Natural killer cell (primary cell): ENCODE measurements at regions not wholly inside any gene's neighbourhood (a gene's known extent, or its start where the extent isn't known, plus 50 kb on each side); places are given as distances from the start of the nearest gene placed in this dataset.

Experiments used
- ATAC-seq, 3 donors: fragments of 150-1000 bp in 2 of 3; fragments of 200-7000 bp in 1 of 3; cut with Tn5 transposase; 1 replicate in 1 of 3; 2 replicates in 2 of 3; pipeline ENCODE4 v1.10.0; 2021; ENCODE audit warnings: mild to moderate bottlenecking in 2 of 3, moderate library complexity in 2 of 3
- DNase-seq, 2 donors: peaks; one replicate each; pipeline versions ENCODE4 v3.0.0 to v3.0.0-alpha.2; 2013 to 2021; ENCODE audit warnings: mixed read lengths in 1 of 2
- H3K27ac ChIP-seq: one replicate; pipeline ENCODE4 v1.5.1; 2013; ENCODE audit warnings: mild to moderate bottlenecking, low read length
- H3K27me3 ChIP-seq: one replicate; pipeline ENCODE4 v1.6.1; 2013; ENCODE audit warnings: low read length; ENCODE audit not compliant: control insufficient read depth, insufficient read depth
- H3K36me3 ChIP-seq: one replicate; pipeline ENCODE4 v1.6.1; 2013; ENCODE audit warnings: low read length; ENCODE audit not compliant: control insufficient read depth, insufficient read depth
- H3K4me1 ChIP-seq: one replicate; pipeline ENCODE4 v1.6.1; 2013; ENCODE audit warnings: low read length; ENCODE audit not compliant: control insufficient read depth, insufficient read depth
- H3K4me3 ChIP-seq: one replicate; pipeline ENCODE4 v1.5.1; 2013; ENCODE audit warnings: low read length
- H3K9me3 ChIP-seq: one replicate; pipeline ENCODE4 v1.6.1; 2013; ENCODE audit warnings: low read length; ENCODE audit not compliant: control insufficient read depth, insufficient read depth
- H3K27ac Mint-ChIP-seq, 2 donors: one replicate each; pipeline ENCODE4 v1.8.0; 2022; ENCODE audit warnings: mild to moderate bottlenecking in 2 of 2, mixed read lengths in 2 of 2, moderate library complexity in 1 of 2
- H3K27me3 Mint-ChIP-seq, 2 donors: one replicate each; pipeline ENCODE4 v1.8.0; 2022; ENCODE audit warnings: low read depth in 2 of 2, mixed read lengths in 2 of 2
- H3K36me3 Mint-ChIP-seq: one replicate; pipeline ENCODE4 v1.8.0; 2022; ENCODE audit warnings: mixed read lengths
- H3K4me1 Mint-ChIP-seq, 2 donors: one replicate each; pipeline ENCODE4 v1.8.0; 2022; ENCODE audit warnings: mixed read lengths in 2 of 2
- H3K4me3 Mint-ChIP-seq: one replicate; pipeline ENCODE4 v1.8.0; 2022; ENCODE audit warnings: mild to moderate bottlenecking, moderate library complexity, mixed read lengths
- H3K9me3 Mint-ChIP-seq, 2 donors: one replicate each; pipeline ENCODE4 v1.8.0; 2022; ENCODE audit warnings: mixed read lengths in 2 of 2
- WGBS: methylation state at CpG from one replicate; pipeline ENCODE4 v1.1.7; 2013; ENCODE audit warnings: missing lambda C conversion rate; ENCODE audit not compliant: insufficient coverage; 5-methylcytosine and 5-hydroxymethylcytosine counted together
- intact Hi-C: fragments of 100-400 bp; cut with micrococcal nuclease; formaldehyde crosslinking; loops from one replicate; pipeline ENCODE4 v1.14.2; 2022
- TF ChIP-seq, protein P1 (sequence below): fragments of 200-600 bp; IDR thresholded peaks from one replicate; pipeline ENCODE4 v1.8.0; 2022; ENCODE audit warnings: antibody characterized with exemption

DNA sequence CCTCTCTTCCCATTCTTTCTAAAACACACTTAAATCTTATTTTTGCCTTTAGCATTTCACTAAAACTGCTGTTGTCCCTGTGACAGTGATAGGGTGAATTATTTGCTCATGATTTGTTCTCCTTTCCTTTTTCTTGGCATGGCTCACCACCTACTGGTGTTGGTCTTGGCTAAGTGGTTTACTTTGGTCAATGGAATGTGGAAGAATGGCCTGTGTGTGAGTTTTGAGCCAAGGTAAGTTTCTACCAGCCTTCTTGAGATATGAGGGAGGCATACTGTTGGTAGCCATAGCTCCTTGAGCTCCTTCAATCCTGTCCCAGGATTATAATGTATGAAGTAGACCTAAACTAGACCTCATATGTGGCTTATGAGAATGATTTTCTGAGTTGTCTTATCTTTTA is 506.3 kb upstream of the RAG2 start:
- intact Hi-C loops, result no loop called here
- H3K27me3 Mint-ChIP-seq, result no peaks in the 10 kb centered on the region
- no peak overlapping the region for H3K4me3 ChIP-seq
- no peaks in the 10 kb centered on the region for H3K4me1 ChIP-seq
- H3K36me3 ChIP-seq, result no peaks in the 10 kb centered on the region
- H3K4me3 Mint-ChIP-seq, result no peak overlapping the region
- TF ChIP-seq, protein P1, sequence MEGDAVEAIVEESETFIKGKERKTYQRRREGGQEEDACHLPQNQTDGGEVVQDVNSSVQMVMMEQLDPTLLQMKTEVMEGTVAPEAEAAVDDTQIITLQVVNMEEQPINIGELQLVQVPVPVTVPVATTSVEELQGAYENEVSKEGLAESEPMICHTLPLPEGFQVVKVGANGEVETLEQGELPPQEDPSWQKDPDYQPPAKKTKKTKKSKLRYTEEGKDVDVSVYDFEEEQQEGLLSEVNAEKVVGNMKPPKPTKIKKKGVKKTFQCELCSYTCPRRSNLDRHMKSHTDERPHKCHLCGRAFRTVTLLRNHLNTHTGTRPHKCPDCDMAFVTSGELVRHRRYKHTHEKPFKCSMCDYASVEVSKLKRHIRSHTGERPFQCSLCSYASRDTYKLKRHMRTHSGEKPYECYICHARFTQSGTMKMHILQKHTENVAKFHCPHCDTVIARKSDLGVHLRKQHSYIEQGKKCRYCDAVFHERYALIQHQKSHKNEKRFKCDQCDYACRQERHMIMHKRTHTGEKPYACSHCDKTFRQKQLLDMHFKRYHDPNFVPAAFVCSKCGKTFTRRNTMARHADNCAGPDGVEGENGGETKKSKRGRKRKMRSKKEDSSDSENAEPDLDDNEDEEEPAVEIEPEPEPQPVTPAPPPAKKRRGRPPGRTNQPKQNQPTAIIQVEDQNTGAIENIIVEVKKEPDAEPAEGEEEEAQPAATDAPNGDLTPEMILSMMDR, result no peak
- no peak overlapping the region for H3K27ac Mint-ChIP-seq
- H3K9me3 Mint-ChIP-seq, result peaks cover 3 to 14% of the 10 kb centered on the region in 2 donors
- H3K27me3 ChIP-seq, result no peaks in the 10 kb centered on the region
- ATAC-seq, result no peak
- no peaks in the 10 kb centered on the region for H3K4me1 Mint-ChIP-seq
- H3K27ac ChIP-seq, result no peak overlapping the region
- no peaks in the 10 kb centered on the region for H3K9me3 ChIP-seq
- H3K36me3 Mint-ChIP-seq, result no peaks in the 10 kb centered on the region
- no peak for DNase-seq

DNA sequence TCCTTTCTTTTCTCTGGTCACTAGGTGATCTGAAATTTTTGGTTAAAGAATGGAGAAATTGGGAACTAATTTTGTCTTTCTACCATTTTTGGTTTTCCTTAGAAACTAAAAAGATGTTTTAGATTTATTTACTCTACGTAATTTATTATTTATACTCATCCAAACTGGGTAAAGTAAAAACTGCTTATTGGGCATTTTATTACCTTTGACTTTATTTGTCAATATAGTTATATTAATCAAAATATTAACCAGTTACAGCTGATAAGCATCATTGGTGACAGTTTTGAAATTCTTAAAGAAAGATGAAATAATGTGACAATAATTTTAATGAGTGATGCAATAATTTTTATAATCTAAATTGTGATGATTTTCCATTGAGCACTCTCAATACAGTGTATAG is 502.0 kb upstream of the RAG2 start:
- Mint-ChIP-seq H3K9me3 (peaks cover 4 to 14% of the 10 kb centered on the region in 2 donors), H3K27ac (no peak overlapping the region), H3K4me3 (no peak overlapping the region), H3K36me3 (no peaks in the 10 kb centered on the region), H3K27me3 (no peaks in the 10 kb centered on the region), H3K4me1 (no peaks in the 10 kb centered on the region)
- no peaks in the 10 kb centered on the region for H3K36me3 ChIP-seq
- H3K4me3 ChIP-seq, result no peak overlapping the region
- no peaks in the 10 kb centered on the region for H3K4me1 ChIP-seq
- ATAC-seq (no peak), DNase-seq (no peak)
- intact Hi-C loops, result no loop called here
- no peaks in the 10 kb centered on the region for H3K27me3 ChIP-seq
- TF ChIP-seq, protein P1, result no peak
- no peak overlapping the region for H3K27ac ChIP-seq
- WGBS, result no CpG with 5 or more reads among the region's 1 CpG
- no peaks in the 10 kb centered on the region for H3K9me3 ChIP-seq

DNA sequence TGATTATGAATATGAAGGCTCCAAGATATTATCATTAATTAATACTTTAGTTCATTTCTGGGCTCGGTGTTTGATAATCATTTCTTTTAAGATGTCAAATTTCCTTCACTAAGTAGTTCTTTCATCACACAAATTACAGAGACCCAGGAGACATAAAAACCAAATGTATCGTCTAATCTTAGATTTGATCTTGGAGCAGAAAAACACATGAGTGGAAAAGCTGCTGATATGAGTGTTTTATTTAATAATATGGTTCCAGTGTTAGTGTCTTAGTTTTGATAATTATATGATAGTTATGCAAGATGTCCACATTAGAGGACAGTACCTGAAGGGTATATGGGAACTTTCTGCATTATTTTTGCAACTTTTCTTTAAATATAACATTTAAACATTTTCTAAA is 494.5 kb upstream of the RAG2 start:
- no peak overlapping the region for H3K4me3 ChIP-seq
- no peaks in the 10 kb centered on the region for H3K27me3 ChIP-seq
- no peak overlapping the region for H3K27ac ChIP-seq
- Mint-ChIP-seq H3K4me3 (no peak overlapping the region), H3K27me3 (no peaks in the 10 kb centered on the region), H3K27ac (no peak overlapping the region), H3K4me1 (no peaks in the 10 kb centered on the region), H3K9me3 (peaks cover 2 to 3% of the 10 kb centered on the region in 2 donors), H3K36me3 (no peaks in the 10 kb centered on the region)
- no peaks in the 10 kb centered on the region for H3K36me3 ChIP-seq
- no peaks in the 10 kb centered on the region for H3K9me3 ChIP-seq
- H3K4me1 ChIP-seq, result no peaks in the 10 kb centered on the region
- intact Hi-C loops, result no loop called here
- DNase-seq, result no peak
- ATAC-seq, result no peak
- no CpG with 5 or more reads among the region's 2 CpGs for WGBS
- TF ChIP-seq, protein P1, result no peak

DNA sequence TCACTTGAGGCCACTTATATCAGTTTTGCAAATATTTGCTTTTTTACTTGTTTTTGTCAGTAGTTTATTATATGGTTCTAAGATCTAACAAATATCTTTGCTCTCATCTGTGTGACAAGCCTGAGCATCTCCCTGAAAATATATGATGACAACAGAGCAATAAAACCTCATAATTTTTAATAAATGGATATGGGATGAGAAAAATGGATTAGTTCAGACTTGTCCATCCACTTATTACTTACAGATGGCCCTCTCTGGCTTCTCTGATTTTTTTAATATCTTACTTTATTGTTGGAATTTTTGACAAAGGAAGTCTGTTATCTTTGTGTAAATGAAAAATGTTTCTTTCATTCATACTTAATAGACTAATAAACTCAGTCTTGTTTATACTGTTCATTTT is 491.4 kb upstream of the RAG2 start:
- no peak overlapping the region for H3K27ac Mint-ChIP-seq
- no peaks in the 10 kb centered on the region for H3K36me3 Mint-ChIP-seq
- no peaks in the 10 kb centered on the region for H3K27me3 Mint-ChIP-seq
- H3K4me1 ChIP-seq, result no peaks in the 10 kb centered on the region
- no peaks in the 10 kb centered on the region for H3K36me3 ChIP-seq
- intact Hi-C loops, result no loop called here
- H3K4me1 Mint-ChIP-seq, result no peaks in the 10 kb centered on the region
- ATAC-seq, result no peak
- no peak overlapping the region for H3K27ac ChIP-seq
- DNase-seq, result no peak
- H3K9me3 ChIP-seq, result no peaks in the 10 kb centered on the region
- no peak overlapping the region for H3K4me3 Mint-ChIP-seq
- TF ChIP-seq, protein P1, result no peak
- no peaks in the 10 kb centered on the region for H3K27me3 ChIP-seq
- H3K9me3 Mint-ChIP-seq, result peaks cover 2 to 3% of the 10 kb centered on the region in 2 donors
- H3K4me3 ChIP-seq, result no peak overlapping the region
